ENCODE measurements at regions not wholly inside any gene's neighbourhood (a gene's known extent, or its start where the extent isn't known, plus 50 kb on each side); places are given as distances from the start of the nearest gene placed in this dataset.

DNA sequence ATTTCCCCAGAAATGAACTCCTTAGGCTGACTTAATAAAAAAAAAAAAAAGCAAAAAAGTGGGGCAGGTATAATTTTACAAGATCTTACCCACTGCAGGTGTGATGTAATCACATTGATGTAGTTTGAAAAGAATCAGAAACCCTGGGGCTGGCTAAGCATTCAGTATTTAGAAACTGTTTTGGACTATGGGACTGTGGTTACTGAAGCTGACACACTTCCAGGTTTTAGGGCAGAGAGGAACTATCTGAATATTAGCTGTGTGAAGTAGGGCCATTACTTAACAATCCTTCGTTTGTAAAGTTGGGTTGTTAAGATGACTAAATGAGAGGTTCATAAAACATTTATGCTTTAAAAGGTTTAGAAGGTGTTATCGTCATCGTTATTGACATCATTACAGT lies 165.3 kb downstream of the FASLG start:
- TF ChIP-seq RAD21 (IDR thresholded peaks at IDR 0.05; ENCODE audit: low read length): no peak
- TF ChIP-seq SMC3 (IDR thresholded peaks at IDR 0.05; ENCODE audit: low read depth, low read length): no peak

Data from IMR-90 (cell line).